WTC11 (cell line): ENCODE measurements at regions not wholly inside any gene's neighbourhood (a gene's known extent, or its start where the extent isn't known, plus 50 kb on each side); places are given as distances from the start of the nearest gene placed in this dataset.

Experiments
- ATAC-seq: fragments of 200-7000 bp; cut with Tn5 transposase; 2 replicates; pipeline ENCODE4 v1.10.0; 2021; ENCODE audit warnings: mild to moderate bottlenecking, moderate library complexity
- CTCF ChIA-PET: fragments of 300-600 bp; sonication (Branson Sonifier 250); formaldehyde crosslinking; loops from one replicate; lab custom pipeline; 2021; ENCODE audit warnings: antibody characterized with exemption; lab: Charles Lee
- POLR2A ChIA-PET: fragments of 350-600 bp; sonication (Branson Sonifier 250); formaldehyde crosslinking; loops from one replicate; lab custom pipeline; 2021; ENCODE audit warnings: antibody characterized with exemption; lab: Charles Lee
- DNase-seq: peaks from one replicate; pipeline ENCODE4 v3.0.0; 2021; ENCODE audit warnings: low spot score
- H3K27ac Mint-ChIP-seq: 2 replicates; pipeline ENCODE4 v1.8.0; 2021; ENCODE audit warnings: mixed read lengths
- H3K27me3 Mint-ChIP-seq: 2 replicates; pipeline ENCODE4 v1.8.0; 2021; ENCODE audit warnings: low read depth, mild to moderate bottlenecking, moderate library complexity, mixed read lengths
- H3K36me3 Mint-ChIP-seq: 2 replicates; pipeline ENCODE4 v1.8.0; 2021; ENCODE audit warnings: mixed read lengths
- H3K4me1 Mint-ChIP-seq: 2 replicates; pipeline ENCODE4 v1.8.0; 2022; ENCODE audit warnings: mixed read lengths
- H3K4me3 Mint-ChIP-seq: 2 replicates; pipeline ENCODE4 v1.8.0; 2021; ENCODE audit warnings: mild to moderate bottlenecking, moderate library complexity, mixed read lengths
- H3K9me3 Mint-ChIP-seq: 2 replicates; pipeline ENCODE4 v1.8.0; 2021; ENCODE audit warnings: mixed read lengths
- CREM ChIP-seq: sonication (generic); formaldehyde crosslinking; IDR thresholded peaks from 2 replicates; pipeline ENCODE4 v1.8.1; 2022; ENCODE audit warnings: mild to moderate bottlenecking, missing genetic modification reagents, moderate library complexity
- FOXK1 ChIP-seq: sonication (generic); formaldehyde crosslinking; IDR thresholded peaks from 2 replicates; pipeline ENCODE4 v1.8.0; 2022; ENCODE audit warnings: mild to moderate bottlenecking, moderate library complexity, missing genetic modification reagents
- RORB ChIP-seq: fragments of 250-450 bp; sonication (Bioruptor Pico); IDR thresholded peaks from 2 replicates; pipeline ENCODE4 v1.9.0; 2021; ENCODE audit warnings: mild to moderate bottlenecking
- TEAD4 ChIP-seq: sonication (generic); formaldehyde crosslinking; IDR thresholded peaks from 2 replicates; pipeline ENCODE4 v1.8.0; 2022; ENCODE audit warnings: mild to moderate bottlenecking, missing genetic modification reagents
- ZNF317 ChIP-seq: sonication (generic); formaldehyde crosslinking; IDR thresholded peaks from 2 replicates; pipeline ENCODE4 v1.8.1; 2023; ENCODE audit warnings: low read depth, mild to moderate bottlenecking, moderate library complexity, missing genetic modification reagents, borderline replicate concordance
- ZNF671 ChIP-seq: fragments of 250-450 bp; sonication (Bioruptor Pico); IDR thresholded peaks from 2 replicates; pipeline ENCODE4 v1.8.0; 2021; ENCODE audit warnings: mild to moderate bottlenecking
- TF ChIP-seq, protein P1 (sequence below): sonication (generic); formaldehyde crosslinking; IDR thresholded peaks from 2 replicates; pipeline ENCODE4 v1.8.0; 2022; ENCODE audit warnings: missing genetic modification reagents
- TF ChIP-seq, protein P2 (sequence below): sonication (generic); formaldehyde crosslinking; IDR thresholded peaks from 2 replicates; pipeline ENCODE4 v1.8.1; 2023; ENCODE audit warnings: mild to moderate bottlenecking, missing genetic modification reagents, borderline replicate concordance
- TF ChIP-seq, protein P3 (sequence below): sonication (generic); formaldehyde crosslinking; IDR thresholded peaks from 2 replicates; pipeline ENCODE4 v1.8.1; 2023; ENCODE audit warnings: mild to moderate bottlenecking, moderate library complexity, missing genetic modification reagents
- TF ChIP-seq, protein P4 (sequence below): sonication (generic); formaldehyde crosslinking; IDR thresholded peaks from 2 replicates; pipeline ENCODE4 v1.8.0; 2023; ENCODE audit warnings: missing genetic modification reagents, mild to moderate bottlenecking, borderline replicate concordance
- TF ChIP-seq, protein P5 (sequence below): sonication (generic); formaldehyde crosslinking; IDR thresholded peaks from 2 replicates; pipeline ENCODE4 v1.8.0; 2022; ENCODE audit warnings: mild to moderate bottlenecking, missing genetic modification reagents
- TF ChIP-seq, protein P6 (sequence below): sonication (generic); formaldehyde crosslinking; IDR thresholded peaks from 2 replicates; pipeline ENCODE4 v1.8.1; 2023; ENCODE audit warnings: mild to moderate bottlenecking, missing genetic modification reagents
- TF ChIP-seq, protein P7 (sequence below): sonication (generic); formaldehyde crosslinking; IDR thresholded peaks from 2 replicates; pipeline ENCODE4 v1.8.1; 2023; ENCODE audit warnings: mild to moderate bottlenecking, missing genetic modification reagents

DNA sequence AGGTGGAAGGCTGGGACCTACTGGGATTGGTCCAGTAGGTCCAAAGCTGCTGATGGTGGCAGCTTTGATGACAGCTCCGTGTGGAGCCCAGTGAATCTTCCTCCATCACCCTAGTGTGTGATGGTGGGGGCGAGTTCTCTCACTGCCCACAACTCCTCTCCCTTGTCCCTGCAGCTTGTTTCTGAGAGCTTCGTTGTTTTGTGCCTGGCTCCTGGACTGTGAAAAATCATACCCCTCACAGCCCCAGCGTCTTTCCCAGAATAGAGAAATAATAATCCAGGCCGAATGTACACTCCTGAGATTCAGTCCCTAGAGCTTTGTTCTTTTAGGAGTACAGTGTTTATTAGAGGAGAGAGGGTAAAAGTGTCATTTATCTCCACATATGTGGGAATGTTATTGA, 372.2 kb downstream of the ENC1 start (continued):
- TF ChIP-seq, protein P1, sequence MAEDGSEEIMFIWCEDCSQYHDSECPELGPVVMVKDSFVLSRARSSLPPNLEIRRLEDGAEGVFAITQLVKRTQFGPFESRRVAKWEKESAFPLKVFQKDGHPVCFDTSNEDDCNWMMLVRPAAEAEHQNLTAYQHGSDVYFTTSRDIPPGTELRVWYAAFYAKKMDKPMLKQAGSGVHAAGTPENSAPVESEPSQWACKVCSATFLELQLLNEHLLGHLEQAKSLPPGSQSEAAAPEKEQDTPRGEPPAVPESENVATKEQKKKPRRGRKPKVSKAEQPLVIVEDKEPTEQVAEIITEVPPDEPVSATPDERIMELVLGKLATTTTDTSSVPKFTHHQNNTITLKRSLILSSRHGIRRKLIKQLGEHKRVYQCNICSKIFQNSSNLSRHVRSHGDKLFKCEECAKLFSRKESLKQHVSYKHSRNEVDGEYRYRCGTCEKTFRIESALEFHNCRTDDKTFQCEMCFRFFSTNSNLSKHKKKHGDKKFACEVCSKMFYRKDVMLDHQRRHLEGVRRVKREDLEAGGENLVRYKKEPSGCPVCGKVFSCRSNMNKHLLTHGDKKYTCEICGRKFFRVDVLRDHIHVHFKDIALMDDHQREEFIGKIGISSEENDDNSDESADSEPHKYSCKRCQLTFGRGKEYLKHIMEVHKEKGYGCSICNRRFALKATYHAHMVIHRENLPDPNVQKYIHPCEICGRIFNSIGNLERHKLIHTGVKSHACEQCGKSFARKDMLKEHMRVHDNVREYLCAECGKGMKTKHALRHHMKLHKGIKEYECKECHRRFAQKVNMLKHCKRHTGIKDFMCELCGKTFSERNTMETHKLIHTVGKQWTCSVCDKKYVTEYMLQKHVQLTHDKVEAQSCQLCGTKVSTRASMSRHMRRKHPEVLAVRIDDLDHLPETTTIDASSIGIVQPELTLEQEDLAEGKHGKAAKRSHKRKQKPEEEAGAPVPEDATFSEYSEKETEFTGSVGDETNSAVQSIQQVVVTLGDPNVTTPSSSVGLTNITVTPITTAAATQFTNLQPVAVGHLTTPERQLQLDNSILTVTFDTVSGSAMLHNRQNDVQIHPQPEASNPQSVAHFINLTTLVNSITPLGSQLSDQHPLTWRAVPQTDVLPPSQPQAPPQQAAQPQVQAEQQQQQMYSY (CRISPR knock-in tag): no peak
- no peak for TF ChIP-seq TEAD4 (CRISPR knock-in tag)

DNA sequence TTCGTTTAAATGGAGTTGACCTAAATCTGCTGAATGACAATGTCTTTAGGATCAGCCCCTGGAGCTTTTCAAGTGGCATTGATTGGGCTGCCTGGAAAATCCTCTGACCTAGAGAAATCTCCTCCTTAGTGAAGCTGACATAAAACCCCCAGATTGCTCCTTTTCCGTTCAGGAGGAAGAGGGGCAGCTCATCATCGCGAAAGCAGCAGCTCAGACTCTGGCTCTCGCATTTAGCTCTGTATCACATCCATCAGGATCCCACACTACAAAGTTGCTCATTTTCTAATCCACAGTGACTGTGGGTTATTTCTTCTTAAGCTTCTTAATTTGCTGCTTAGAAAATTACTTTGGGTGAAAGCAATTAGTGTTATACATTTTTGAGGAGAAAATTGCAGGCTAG, 373.7 kb downstream of the ENC1 start:
- ChIA-PET POLR2A (no interaction called here), CTCF (interaction anchor here (0.5 to 0.8 kb wide), 2 partner anchors 10 to 362 kb away, joined by 3 to 4 read pairs; no protein-coding TSS in a partner anchor)
- Mint-ChIP-seq H3K4me1 (peaks cover 12% of the 10 kb centered on the region), H3K9me3 (no peaks in the 10 kb centered on the region), H3K27me3 (no peaks in the 10 kb centered on the region), H3K4me3 (no peak overlapping the region), H3K36me3 (no peaks in the 10 kb centered on the region), H3K27ac (no peak overlapping the region)
- DNase-seq (no peak), ATAC-seq (no peak)
- TF ChIP-seq, protein P2, sequence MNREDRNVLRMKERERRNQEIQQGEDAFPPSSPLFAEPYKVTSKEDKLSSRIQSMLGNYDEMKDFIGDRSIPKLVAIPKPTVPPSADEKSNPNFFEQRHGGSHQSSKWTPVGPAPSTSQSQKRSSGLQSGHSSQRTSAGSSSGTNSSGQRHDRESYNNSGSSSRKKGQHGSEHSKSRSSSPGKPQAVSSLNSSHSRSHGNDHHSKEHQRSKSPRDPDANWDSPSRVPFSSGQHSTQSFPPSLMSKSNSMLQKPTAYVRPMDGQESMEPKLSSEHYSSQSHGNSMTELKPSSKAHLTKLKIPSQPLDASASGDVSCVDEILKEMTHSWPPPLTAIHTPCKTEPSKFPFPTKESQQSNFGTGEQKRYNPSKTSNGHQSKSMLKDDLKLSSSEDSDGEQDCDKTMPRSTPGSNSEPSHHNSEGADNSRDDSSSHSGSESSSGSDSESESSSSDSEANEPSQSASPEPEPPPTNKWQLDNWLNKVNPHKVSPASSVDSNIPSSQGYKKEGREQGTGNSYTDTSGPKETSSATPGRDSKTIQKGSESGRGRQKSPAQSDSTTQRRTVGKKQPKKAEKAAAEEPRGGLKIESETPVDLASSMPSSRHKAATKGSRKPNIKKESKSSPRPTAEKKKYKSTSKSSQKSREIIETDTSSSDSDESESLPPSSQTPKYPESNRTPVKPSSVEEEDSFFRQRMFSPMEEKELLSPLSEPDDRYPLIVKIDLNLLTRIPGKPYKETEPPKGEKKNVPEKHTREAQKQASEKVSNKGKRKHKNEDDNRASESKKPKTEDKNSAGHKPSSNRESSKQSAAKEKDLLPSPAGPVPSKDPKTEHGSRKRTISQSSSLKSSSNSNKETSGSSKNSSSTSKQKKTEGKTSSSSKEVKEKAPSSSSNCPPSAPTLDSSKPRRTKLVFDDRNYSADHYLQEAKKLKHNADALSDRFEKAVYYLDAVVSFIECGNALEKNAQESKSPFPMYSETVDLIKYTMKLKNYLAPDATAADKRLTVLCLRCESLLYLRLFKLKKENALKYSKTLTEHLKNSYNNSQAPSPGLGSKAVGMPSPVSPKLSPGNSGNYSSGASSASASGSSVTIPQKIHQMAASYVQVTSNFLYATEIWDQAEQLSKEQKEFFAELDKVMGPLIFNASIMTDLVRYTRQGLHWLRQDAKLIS: no peak
- TF ChIP-seq ZNF317 (CRISPR knock-in tag) (no peak), RORB (CRISPR knock-in tag) (no peak)
- TF ChIP-seq, all 79 proteins: peak for 0

DNA sequence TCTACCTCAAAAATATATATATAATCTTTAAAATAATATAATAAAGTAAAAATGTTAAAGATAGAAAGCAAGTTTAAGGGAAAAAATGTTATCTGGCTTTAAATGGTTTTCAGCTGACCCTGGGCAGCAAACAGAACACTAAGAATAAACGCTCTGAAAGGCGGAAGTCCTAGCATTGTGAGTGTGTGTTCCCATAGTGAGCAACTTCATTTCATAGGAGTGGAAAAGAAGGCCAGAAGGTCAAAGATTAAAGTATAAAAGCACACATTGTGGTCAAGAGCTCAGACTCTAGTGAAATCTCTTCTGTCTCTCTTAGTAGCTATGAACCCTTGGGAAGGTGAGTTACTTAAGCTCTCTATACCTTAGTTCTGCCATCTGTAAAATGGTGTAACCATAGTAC, 374.4 kb downstream of the ENC1 start:
- ATAC-seq: no peak
- H3K27me3 Mint-ChIP-seq: no peaks in the 10 kb centered on the region
- no peaks in the 10 kb centered on the region for H3K9me3 Mint-ChIP-seq
- POLR2A ChIA-PET: no interaction called here
- peaks cover 17% of the 10 kb centered on the region for H3K4me1 Mint-ChIP-seq
- H3K4me3 Mint-ChIP-seq: no peak overlapping the region
- CTCF ChIA-PET: interaction anchor here (0.5 to 0.8 kb wide), 2 partner anchors 9 to 363 kb away, joined by 3 to 4 read pairs; no protein-coding TSS in a partner anchor
- H3K27ac Mint-ChIP-seq: no peak overlapping the region
- DNase-seq: no peak
- no peaks in the 10 kb centered on the region for H3K36me3 Mint-ChIP-seq
- TF ChIP-seq, protein P3, sequence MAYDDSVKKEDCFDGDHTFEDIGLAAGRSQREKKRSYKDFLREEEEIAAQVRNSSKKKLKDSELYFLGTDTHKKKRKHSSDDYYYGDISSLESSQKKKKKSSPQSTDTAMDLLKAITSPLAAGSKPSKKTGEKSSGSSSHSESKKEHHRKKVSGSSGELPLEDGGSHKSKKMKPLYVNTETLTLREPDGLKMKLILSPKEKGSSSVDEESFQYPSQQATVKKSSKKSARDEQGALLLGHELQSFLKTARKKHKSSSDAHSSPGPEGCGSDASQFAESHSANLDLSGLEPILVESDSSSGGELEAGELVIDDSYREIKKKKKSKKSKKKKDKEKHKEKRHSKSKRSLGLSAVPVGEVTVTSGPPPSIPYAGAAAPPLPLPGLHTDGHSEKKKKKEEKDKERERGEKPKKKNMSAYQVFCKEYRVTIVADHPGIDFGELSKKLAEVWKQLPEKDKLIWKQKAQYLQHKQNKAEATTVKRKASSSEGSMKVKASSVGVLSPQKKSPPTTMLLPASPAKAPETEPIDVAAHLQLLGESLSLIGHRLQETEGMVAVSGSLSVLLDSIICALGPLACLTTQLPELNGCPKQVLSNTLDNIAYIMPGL (CRISPR knock-in tag): no peak
- TF ChIP-seq FOXK1 (CRISPR knock-in tag) (no peak), CREM (CRISPR knock-in tag) (no peak), ZNF671 (CRISPR knock-in tag) (no peak)
- TF ChIP-seq, protein P4, sequence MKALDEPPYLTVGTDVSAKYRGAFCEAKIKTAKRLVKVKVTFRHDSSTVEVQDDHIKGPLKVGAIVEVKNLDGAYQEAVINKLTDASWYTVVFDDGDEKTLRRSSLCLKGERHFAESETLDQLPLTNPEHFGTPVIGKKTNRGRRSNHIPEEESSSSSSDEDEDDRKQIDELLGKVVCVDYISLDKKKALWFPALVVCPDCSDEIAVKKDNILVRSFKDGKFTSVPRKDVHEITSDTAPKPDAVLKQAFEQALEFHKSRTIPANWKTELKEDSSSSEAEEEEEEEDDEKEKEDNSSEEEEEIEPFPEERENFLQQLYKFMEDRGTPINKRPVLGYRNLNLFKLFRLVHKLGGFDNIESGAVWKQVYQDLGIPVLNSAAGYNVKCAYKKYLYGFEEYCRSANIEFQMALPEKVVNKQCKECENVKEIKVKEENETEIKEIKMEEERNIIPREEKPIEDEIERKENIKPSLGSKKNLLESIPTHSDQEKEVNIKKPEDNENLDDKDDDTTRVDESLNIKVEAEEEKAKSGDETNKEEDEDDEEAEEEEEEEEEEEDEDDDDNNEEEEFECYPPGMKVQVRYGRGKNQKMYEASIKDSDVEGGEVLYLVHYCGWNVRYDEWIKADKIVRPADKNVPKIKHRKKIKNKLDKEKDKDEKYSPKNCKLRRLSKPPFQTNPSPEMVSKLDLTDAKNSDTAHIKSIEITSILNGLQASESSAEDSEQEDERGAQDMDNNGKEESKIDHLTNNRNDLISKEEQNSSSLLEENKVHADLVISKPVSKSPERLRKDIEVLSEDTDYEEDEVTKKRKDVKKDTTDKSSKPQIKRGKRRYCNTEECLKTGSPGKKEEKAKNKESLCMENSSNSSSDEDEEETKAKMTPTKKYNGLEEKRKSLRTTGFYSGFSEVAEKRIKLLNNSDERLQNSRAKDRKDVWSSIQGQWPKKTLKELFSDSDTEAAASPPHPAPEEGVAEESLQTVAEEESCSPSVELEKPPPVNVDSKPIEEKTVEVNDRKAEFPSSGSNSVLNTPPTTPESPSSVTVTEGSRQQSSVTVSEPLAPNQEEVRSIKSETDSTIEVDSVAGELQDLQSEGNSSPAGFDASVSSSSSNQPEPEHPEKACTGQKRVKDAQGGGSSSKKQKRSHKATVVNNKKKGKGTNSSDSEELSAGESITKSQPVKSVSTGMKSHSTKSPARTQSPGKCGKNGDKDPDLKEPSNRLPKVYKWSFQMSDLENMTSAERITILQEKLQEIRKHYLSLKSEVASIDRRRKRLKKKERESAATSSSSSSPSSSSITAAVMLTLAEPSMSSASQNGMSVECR (CRISPR knock-in tag): no peak
- TF ChIP-seq, protein P5, sequence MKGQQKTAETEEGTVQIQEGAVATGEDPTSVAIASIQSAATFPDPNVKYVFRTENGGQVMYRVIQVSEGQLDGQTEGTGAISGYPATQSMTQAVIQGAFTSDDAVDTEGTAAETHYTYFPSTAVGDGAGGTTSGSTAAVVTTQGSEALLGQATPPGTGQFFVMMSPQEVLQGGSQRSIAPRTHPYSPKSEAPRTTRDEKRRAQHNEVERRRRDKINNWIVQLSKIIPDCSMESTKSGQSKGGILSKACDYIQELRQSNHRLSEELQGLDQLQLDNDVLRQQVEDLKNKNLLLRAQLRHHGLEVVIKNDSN (CRISPR knock-in tag): no peak
- TF ChIP-seq, protein P6, sequence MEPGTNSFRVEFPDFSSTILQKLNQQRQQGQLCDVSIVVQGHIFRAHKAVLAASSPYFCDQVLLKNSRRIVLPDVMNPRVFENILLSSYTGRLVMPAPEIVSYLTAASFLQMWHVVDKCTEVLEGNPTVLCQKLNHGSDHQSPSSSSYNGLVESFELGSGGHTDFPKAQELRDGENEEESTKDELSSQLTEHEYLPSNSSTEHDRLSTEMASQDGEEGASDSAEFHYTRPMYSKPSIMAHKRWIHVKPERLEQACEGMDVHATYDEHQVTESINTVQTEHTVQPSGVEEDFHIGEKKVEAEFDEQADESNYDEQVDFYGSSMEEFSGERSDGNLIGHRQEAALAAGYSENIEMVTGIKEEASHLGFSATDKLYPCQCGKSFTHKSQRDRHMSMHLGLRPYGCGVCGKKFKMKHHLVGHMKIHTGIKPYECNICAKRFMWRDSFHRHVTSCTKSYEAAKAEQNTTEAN (CRISPR knock-in tag): no peak
- TF ChIP-seq, protein P7, sequence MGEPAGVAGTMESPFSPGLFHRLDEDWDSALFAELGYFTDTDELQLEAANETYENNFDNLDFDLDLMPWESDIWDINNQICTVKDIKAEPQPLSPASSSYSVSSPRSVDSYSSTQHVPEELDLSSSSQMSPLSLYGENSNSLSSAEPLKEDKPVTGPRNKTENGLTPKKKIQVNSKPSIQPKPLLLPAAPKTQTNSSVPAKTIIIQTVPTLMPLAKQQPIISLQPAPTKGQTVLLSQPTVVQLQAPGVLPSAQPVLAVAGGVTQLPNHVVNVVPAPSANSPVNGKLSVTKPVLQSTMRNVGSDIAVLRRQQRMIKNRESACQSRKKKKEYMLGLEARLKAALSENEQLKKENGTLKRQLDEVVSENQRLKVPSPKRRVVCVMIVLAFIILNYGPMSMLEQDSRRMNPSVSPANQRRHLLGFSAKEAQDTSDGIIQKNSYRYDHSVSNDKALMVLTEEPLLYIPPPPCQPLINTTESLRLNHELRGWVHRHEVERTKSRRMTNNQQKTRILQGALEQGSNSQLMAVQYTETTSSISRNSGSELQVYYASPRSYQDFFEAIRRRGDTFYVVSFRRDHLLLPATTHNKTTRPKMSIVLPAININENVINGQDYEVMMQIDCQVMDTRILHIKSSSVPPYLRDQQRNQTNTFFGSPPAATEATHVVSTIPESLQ (CRISPR knock-in tag): no peak
